G401.6 (cell line): ENCODE measurements at regions not wholly inside any gene's neighbourhood (a gene's known extent, or its start where the extent isn't known, plus 50 kb on each side); places are given as distances from the start of the nearest gene placed in this dataset.

Experiments
- FAIRE-seq: peaks from 2 replicates; lab custom pipeline; 2012; peaks lifted over from hg19 to GRCh38; lab: Jason Lieb, UNC

DNA sequence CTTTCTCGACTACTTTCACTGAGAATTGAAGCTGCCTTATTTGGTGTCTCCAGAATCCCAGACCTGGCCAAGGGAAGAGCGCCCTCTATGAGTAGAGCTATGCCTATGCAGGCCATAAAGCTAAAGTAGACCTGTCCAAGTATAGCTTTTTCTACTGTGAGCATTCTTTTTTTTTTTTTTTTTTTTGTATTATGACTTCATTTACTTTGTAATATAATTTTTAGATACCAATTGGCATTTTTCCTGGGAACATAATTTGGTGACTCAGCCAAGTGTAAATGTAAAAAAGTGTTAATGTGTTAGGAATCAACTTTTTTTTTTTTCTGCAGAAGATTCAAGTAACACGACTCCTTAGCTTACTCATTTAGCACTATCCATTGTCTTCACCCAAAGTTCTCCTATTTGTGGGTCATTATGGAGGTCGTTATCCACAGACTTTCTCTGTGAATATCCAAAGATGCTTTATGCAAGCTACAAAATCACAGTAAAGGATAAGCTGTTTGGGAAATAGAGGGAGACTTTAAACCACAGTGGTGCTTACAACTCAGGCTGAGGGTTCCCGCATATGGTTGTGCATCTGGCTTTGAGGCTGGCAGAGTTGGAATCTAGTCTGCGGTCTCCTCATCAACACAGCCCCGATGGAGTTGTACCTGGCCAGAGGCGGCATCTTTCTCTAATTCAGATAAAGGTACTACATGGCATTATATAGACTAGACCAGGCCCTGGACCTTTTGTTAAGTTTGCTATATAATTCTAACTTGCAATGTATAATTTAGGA is 1040.2 kb upstream of the SORCS1 start:
- peak; percentile 96 for FAIRE-seq

DNA sequence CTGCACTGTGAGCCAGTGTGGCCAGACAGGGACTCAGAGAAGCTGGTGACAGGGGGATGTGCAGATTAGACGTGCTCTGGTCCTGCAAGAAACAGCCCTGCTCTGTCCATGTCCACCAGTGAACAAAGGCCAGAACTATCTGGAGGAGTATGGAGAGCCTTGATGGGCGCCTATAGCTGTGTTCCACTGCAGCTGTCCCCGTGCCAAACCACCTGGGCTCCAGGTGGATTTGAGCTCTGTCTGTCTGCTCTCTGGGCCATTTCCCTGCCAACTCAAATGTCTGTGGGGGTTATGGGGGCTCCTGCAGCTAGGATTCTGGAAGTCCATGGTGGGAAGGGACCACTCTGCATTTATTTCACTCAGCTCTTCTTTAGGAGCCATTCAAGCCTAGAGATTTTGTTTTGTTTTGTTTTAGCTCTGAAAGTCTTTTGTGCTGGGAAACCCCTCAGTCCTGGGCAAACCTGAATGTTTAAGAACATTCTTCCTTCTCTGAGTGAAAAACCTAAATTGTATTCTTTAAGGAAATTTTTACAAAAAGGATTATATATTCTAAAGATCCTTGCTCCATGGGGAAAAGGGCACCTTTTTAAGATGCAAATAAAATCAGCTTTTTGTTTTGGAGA is 1039.5 kb upstream of the SORCS1 start:
- FAIRE-seq, result no peak

DNA sequence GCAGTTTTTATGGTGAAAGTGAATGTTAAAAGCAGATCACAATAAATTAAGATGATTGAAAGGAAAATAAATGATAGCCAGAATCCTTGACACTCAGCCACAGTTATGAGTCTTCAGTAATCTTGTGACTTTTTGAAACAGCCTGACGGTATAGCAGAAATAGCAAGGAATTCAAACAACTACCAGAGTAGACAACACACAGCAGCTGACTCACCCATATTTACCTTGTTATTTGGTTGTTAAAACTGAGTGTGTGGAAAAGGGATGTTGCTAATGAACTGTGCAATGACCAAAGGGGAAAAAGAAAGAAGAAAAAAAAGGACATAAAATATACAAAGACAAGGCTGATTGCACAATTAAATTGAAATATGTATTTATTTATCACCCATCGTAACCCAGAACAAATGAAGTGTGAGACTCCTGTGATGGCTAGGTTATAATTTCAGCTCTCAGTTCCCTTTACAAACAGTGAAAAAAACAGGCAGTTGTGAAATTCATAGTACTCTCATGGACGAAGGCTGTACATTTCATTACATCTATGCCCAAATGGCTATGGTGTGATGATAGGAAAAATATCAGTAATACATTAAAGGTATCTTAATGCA is 1023.0 kb upstream of the SORCS1 start:
- FAIRE-seq, result no peak

DNA sequence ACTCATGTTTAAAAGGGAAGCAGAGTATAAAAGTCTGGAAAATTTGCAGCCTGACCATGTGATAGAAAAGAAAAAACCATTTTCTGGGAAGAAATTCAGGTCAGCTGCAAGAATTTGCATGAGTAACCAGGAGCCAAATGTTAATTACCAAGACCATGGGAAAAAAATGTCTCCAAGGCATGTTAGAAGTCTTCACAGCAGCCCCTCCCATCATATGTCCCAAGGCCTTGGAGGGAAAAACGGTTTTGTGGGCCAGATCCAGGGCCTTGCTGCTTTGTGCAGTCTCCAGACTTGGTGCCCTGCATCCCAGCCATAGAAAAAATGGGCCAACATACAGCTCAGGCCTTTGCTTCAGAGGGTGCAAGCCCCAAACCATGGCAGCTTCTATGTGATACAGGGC is 1019.6 kb upstream of the SORCS1 start:
- FAIRE-seq, result no peak

DNA sequence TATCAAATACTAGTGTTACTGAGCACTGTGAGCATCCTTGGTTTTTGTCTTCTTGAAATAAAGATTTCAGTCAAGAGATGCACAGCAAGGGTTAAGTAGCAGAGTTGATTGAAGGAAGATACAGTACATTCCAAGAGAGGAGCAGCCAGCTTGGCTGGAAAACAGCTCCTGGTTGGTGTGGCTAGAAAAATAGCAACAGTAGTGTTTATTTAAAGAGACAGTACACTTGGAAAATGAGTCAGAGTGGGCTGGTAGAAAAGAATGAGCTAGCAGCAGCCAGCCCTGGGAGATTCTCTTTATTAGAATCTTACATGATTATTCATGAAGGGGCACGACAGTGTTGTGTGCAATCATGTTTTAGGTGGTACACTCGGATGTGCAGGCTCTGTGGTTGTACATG is 1016.4 kb upstream of the SORCS1 start:
- FAIRE-seq, result no peak

DNA sequence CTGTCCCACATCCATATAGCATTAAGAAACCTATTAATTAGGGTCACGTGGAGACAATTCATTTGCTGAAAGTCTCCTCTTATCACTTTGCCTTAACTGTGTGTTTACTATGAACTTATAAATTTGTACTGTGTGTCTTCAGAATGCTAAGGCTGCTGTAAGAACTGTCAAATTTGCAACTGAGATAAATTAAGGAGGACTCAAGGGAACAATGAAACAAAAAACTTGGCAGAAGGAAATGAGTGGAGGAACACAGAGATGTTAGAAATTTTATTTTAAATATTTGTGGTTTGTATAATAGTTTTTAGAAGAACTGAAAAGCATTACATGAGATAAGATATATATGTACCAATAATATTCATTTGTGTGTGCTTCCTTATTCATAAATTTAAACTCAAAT is 1005.3 kb upstream of the SORCS1 start:
- FAIRE-seq, result no peak

DNA sequence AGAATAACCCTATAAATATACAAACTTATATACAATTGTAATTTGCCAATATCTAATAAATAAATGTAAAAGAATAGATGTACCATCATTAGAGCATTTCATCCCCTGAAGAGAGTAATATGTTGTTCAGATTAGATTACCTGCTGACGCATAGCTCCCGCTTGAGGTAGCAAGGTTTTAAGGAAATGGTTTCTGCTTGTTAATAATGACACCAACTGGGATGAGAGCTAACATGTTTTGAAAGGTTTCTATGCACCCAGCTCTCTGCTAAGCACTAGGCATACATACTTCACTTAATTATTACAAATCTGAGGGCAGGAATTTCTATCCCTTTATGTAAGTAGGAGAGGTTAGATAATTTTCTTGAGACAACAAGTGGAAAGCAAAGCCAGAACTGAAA is 1003.3 kb upstream of the SORCS1 start:
- no peak for FAIRE-seq

DNA sequence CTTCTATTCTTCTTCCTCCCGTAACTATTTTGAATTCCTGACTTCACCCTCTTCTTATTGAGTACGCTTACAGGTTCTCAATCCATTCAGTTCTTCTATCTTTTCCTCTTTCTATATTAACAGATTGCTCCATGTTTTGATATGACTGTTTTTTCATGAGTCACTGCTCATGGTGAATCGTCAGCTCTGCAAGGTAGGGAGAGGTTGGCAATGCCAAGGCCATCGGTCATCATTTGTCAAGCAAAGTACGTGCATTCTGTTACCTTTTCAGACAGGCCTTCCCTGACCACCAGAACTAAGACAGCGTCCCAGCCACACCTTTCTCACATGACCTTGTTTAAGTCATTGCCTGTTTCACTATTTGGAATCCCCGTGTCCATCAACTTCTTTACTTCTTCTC is 1001.9 kb upstream of the SORCS1 start:
- no peak for FAIRE-seq

DNA sequence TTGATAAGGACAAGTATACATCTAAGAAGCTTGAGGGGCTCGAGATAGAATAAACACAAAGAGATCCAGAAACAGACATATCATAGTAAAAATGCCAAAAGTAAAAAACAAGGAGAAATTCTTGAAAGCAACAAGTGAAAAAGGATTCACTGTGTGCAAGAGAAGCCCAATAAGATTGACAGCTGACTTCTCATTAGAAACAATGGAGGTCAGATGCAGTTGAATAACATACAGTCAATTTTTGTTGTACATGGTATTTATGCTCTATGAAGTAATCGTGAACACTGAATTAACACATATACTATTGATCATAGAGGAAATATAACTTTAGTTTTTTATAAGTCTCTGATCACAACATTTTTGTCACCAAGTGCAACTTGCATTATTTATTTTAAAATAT is 982.8 kb upstream of the SORCS1 start:
- no peak for FAIRE-seq

DNA sequence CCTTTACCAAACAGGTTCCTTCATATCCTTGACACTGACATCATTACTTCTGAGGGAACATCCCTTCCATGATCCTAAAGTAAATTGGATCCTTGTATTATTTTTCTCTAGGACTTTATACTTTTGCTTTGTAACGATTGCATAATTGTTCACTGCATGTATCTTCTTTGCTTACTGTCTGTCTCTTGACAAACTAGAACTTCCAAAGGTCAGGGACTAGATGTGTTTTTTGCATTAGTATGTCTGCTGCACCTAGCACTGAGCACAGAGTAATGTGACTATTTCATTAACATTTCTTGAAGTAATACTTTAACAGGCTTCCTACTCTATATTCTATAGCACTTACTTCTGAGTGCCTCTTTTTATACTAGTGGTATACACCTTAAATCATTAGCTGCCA is 976.6 kb upstream of the SORCS1 start:
- no peak for FAIRE-seq

DNA sequence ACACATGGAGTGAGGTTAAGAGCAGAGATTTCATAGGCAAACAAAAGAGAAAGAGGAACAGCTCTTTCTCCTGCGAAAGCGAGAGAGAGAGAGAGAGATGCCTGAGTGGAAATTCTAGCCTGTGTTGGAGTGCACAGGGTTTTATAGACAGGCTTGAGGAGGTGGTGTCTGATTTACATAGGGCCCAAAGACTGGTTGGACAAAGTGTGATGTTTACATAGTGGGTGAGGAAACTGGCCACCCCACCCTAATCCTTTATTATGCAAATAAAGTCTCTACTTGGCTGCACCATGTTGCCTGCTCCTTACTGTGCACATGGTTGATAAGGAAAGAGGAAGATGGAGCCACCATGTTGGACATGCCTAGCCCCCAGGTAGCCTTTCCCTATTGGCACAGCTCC is 967.8 kb upstream of the SORCS1 start:
- no peak for FAIRE-seq

DNA sequence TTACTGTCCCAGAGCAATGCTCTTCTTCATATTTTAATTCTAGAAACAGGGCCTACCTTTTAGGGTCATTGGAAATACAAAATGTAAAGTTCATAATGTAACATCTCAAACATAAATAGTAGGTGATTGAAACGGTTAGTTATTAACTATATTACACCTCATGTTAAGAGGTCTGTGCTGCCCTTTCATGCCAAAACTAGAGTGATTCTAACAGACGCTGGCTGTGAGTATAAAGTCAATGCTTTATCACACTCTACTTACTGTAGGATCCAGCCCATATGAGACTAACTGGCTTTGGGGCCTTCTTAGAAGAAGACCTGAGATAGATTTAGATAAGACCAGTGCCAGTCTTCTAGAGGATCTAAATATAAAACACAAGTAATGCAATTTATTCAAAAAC is 966.1 kb upstream of the SORCS1 start:
- FAIRE-seq, result no peak

DNA sequence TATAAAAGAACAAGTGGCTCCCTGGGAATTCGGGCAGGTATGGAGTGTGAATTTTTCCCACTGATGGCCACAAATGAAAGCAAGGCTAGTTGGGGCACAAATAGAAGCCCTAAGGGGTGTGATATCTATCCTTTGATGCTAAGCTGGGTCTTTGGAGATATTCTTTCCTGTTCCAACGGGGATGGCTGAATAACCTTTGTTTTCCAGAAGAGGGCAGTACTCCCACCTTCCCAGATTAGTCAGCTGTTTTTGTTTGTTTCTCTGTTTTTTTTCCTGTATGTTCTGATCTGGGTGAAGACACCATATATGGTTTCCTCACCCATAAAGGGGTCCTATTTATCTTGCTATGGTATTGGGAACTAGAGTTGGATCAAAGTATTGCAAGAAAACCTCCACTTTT is 947.7 kb upstream of the SORCS1 start:
- no peak for FAIRE-seq

DNA sequence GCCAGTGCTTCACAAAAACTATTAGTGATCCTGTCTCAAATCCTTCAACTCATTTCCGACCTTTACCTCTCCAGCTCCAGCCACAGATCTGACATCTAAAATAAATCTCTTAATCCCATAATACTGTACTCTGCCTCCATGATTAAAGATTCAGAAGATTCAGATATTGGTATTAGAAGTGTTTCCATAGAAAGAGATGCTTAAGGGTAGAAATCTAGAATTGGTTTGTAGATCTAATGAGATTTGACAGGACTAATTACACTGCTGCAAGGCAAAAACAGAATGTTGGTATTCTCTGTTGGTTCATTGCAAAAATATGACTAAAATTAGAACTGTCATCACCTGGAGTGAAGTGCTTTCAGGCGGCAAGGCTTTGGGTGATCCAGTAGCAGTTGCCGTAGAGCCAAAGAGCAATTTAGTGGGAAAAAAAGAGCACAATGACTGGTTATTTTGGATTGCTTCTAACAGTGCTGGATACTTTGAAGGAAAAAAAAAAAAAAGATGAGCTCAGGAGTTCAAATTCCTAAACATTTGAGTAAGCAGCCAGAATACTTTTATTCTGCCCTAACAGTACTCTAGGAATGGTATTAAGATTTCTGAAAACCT is 940.1 kb upstream of the SORCS1 start:
- FAIRE-seq, result no peak

DNA sequence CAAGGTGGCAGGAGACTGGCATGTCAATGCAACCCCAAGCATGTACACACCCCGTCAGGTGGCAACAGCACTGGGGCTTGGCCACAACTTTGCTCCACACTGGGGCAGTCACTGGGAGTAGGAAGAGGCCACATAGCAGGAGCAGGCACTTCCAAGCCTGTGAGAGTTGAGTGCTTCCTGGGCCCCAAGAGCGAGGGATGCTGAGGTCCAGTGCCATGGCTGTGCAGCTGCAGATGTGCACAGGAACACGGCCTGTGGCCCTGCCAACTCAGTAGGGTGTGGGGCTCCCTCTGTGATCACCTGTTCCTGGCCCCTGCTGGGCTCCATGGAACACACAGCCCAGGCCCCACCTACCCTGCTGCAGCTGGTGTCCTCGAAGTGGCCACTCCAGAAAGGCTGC is 932.8 kb upstream of the SORCS1 start:
- FAIRE-seq, result no peak

DNA sequence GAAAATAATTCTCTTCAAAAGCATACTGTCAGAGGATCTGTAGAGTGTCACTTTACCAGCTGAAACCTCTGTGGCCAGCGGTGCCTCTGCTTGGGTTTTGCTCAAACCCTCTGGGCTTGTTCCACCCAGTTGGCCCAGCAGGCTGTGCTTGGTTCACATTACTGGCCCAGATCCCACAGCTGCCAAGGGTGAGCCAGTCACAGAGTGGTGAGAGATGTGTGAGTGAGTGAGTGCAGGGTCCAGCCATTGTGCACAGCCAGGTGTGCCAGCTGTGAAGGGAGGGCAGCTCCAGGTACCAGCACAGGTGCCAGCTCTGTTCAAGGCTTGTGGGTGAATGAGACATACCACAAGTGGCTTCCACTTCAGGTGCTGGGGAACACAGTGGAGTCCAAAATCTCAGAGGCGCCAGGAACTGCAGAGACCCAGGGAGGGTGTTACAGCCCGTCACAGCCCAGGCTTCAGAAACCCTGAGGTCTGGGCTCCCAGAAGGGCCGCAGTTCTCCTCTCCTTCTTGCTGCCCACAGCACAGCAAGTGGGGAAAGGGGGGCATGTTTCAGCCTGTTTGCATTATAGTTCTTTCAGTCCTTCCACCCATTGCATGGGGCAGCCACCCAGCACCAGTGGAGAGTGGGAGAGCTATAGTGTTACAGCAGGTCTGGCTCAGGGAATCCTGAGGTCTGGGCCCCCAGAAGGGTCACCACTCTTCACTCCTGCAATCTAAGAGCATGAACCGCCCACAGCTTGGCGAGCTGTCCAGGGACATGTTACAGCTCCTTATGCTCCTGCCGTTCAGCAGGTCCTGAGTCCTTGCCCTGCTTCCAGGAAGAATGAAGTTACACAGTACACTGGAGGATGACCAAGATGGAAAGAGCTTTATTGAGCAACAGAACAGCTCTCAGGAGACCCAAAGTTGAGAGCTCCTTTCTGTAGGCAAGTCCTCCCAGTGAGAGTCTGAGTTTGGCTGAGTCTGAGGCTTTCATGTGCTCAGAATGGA is 931.7 kb upstream of the SORCS1 start:
- no peak for FAIRE-seq

DNA sequence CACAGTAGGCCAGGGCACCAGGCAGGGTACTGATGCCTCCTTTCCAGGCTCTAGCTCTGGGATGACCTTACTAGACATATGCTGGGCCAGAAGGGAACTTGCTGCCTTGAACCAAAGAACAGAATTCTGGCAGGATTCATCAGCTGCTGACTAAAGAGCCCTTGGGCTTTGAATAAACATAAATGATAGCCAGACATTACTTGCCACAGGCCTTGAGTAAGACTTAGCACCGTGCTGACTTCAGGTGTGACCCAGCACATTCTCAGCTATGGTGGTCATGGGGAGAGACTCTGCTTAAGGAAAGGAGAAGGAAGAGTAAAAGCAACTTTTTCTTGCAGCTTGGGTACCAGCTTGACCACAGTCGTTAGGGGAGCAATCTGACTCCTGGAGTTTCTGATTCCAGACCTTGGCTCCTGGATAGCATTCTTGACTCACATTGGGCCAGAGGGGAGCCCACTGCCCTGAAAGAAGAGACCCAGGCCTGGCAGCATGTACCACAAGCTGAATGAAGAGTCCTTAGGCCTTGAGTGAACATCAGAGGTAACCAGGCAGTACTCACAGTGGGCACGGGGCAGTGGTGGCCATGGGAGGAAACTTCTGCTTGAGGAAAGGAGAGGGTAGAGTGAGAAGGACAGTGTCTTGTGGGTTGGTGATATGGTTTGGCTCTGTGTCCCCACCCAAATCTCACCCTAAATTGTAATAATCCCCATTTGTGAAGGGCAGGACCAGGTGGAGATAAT is 926.1 kb upstream of the SORCS1 start:
- FAIRE-seq, result no peak

DNA sequence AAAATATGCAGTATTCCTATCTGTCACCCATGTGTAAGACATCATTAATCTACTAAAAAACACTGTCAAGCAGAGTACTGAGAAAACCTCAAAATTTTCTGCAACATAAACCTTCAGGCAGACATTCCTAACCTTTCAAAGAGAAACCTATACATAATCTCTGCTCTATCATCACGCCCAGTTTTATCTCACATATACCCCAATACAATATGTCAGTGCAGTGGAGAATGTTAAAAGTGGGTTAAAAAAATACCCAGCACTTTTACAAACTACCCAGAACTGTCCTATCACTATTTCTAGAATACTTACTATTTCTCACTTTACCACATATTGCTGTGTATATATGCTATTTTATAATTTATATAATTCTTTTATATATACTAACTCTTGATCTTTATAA is 922.0 kb upstream of the SORCS1 start:
- no peak for FAIRE-seq

DNA sequence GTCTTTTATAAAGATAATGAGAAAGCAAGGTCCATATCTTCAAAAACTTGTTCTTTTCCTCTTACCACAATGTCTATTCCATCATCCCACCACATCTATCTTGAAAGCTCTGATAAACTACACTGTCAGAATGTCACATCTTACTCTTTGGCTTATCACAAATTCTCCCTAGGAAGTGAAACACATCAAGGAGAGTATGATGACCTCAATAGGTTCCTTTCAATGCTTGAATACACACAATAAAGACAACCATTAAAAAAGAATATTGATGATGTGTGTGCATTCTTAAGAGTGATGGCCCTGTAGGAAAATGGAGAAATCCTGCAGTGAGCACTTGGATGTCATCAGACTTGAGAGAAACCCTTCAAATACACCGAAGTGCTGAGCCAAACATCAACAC is 918.1 kb upstream of the SORCS1 start:
- no peak for FAIRE-seq

DNA sequence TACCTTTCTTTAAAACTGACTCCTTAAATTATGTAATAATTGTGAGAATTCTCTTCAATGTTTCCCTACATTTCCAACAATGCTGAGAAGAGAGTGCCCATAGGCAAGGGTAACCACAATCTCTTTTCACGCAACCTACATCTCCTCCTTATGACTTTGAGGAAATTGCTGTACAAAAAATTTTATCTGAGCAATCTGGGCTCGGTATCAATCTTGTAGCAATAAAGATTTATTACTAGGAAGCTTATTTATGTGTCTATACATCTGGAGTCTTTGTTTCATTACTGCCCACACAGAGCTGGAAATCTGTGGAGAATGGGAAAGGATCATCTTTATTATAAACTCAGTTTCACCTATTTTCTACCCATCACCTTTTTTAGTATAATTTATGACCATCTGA is 913.8 kb upstream of the SORCS1 start:
- no peak for FAIRE-seq

DNA sequence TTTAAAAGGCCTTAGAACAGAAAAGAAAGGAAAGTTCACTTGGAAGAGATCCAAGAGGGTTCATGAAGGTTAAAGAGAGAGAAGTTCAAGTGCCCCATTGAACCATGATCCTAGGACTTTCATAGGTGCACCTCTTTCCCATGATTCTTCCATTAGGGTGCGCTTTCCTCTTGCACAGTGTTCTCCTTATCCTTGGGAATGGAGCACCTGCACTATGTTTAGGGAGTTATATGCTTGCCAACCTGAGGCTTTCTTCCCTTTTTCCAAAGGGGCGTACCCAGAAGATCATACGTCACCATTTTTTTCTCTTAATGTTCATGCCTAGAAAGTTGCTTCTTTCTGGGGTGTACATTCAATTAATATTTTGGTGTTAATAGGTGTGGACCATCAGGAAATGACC is 908.0 kb upstream of the SORCS1 start:
- no peak for FAIRE-seq

DNA sequence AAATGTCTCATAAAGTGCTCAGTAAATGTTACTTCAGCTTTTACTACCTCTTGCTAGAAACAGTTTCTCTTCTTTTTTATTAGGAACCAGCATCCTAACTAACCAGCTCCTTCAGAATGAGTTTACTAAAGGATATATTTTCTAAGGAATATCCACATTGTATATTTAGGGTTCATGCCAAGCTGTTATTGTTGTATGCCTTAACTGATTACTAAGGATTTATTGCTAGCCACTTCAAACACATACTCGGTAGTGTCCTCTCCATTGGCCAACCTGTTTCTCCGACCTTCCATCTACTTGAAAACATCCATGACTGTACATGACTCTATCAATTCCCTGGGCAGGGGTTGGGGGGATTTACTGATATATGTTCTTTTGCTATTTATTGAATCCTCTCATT is 906.3 kb upstream of the SORCS1 start:
- no peak for FAIRE-seq
